WTC11 (cell line): ENCODE measurements at regions not wholly inside any gene's neighbourhood (a gene's known extent, or its start where the extent isn't known, plus 50 kb on each side); places are given as distances from the start of the nearest gene placed in this dataset.

Experiments used
- ATAC-seq: fragments of 200-7000 bp; cut with Tn5 transposase; 2 replicates; pipeline ENCODE4 v1.10.0; 2021; ENCODE audit warnings: mild to moderate bottlenecking, moderate library complexity
- CTCF ChIA-PET: fragments of 300-600 bp; sonication (Branson Sonifier 250); formaldehyde crosslinking; loops from one replicate; lab custom pipeline; 2021; ENCODE audit warnings: antibody characterized with exemption; lab: Charles Lee
- POLR2A ChIA-PET: fragments of 350-600 bp; sonication (Branson Sonifier 250); formaldehyde crosslinking; loops from one replicate; lab custom pipeline; 2021; ENCODE audit warnings: antibody characterized with exemption; lab: Charles Lee
- DNase-seq: peaks from one replicate; pipeline ENCODE4 v3.0.0; 2021; ENCODE audit warnings: low spot score
- H3K27ac Mint-ChIP-seq: 2 replicates; pipeline ENCODE4 v1.8.0; 2021; ENCODE audit warnings: mixed read lengths
- H3K27me3 Mint-ChIP-seq: 2 replicates; pipeline ENCODE4 v1.8.0; 2021; ENCODE audit warnings: low read depth, mild to moderate bottlenecking, moderate library complexity, mixed read lengths
- H3K36me3 Mint-ChIP-seq: 2 replicates; pipeline ENCODE4 v1.8.0; 2021; ENCODE audit warnings: mixed read lengths
- H3K4me1 Mint-ChIP-seq: 2 replicates; pipeline ENCODE4 v1.8.0; 2022; ENCODE audit warnings: mixed read lengths
- H3K4me3 Mint-ChIP-seq: 2 replicates; pipeline ENCODE4 v1.8.0; 2021; ENCODE audit warnings: mild to moderate bottlenecking, moderate library complexity, mixed read lengths
- H3K9me3 Mint-ChIP-seq: 2 replicates; pipeline ENCODE4 v1.8.0; 2021; ENCODE audit warnings: mixed read lengths
- ATF1 ChIP-seq: sonication (generic); formaldehyde crosslinking; IDR thresholded peaks from 2 replicates; pipeline ENCODE4 v1.8.1; 2023; ENCODE audit warnings: mild to moderate bottlenecking, moderate library complexity, missing genetic modification reagents
- CREB1 ChIP-seq: sonication (generic); formaldehyde crosslinking; IDR thresholded peaks from 2 replicates; pipeline ENCODE4 v1.8.0; 2023; ENCODE audit warnings: mild to moderate bottlenecking, missing genetic modification reagents
- EMX1 ChIP-seq: fragments of 250-450 bp; sonication (Bioruptor Pico); IDR thresholded peaks from 2 replicates; pipeline ENCODE4 v1.8.0; 2021; ENCODE audit warnings: mild to moderate bottlenecking
- FOXP1 ChIP-seq: sonication (generic); formaldehyde crosslinking; IDR thresholded peaks from 2 replicates; pipeline ENCODE4 v1.8.0; 2022; ENCODE audit warnings: missing genetic modification reagents, mild to moderate bottlenecking, moderate library complexity, borderline replicate concordance
- GTF2I ChIP-seq: fragments of 250-450 bp; sonication (Bioruptor Pico); conservative IDR thresholded peaks from 2 replicates; pipeline ENCODE4 v1.4.0; 2021; ENCODE audit warnings: mild to moderate bottlenecking
- JAZF1 ChIP-seq: fragments of 250-450 bp; sonication (Bioruptor Pico); IDR thresholded peaks from 2 replicates; pipeline ENCODE4 v1.9.0; 2021; ENCODE audit warnings: moderate library complexity, mild to moderate bottlenecking, inconsistent platforms
- JUN ChIP-seq: sonication (generic); formaldehyde crosslinking; IDR thresholded peaks from 2 replicates; pipeline ENCODE4 v1.8.0; 2023; ENCODE audit warnings: mild to moderate bottlenecking, missing genetic modification reagents
- SMAD3 ChIP-seq: sonication (generic); formaldehyde crosslinking; IDR thresholded peaks from 2 replicates; pipeline ENCODE4 v1.8.0; 2022; ENCODE audit warnings: missing genetic modification reagents, mild to moderate bottlenecking, borderline replicate concordance
- SMAD4 ChIP-seq: sonication (generic); formaldehyde crosslinking; IDR thresholded peaks from 2 replicates; pipeline ENCODE4 v1.8.0; 2022; ENCODE audit warnings: mild to moderate bottlenecking, missing genetic modification reagents
- TEAD4 ChIP-seq: sonication (generic); formaldehyde crosslinking; IDR thresholded peaks from 2 replicates; pipeline ENCODE4 v1.8.0; 2022; ENCODE audit warnings: mild to moderate bottlenecking, missing genetic modification reagents
- TF ChIP-seq, protein P1 (sequence below): fragments of 250-450 bp; sonication (Bioruptor Pico); conservative IDR thresholded peaks from 2 replicates; pipeline ENCODE4 v1.9.0; 2021; ENCODE audit warnings: mild to moderate bottlenecking
- TF ChIP-seq, protein P2 (sequence below): sonication (generic); formaldehyde crosslinking; IDR thresholded peaks from 2 replicates; pipeline ENCODE4 v1.8.1; 2023; ENCODE audit warnings: mild to moderate bottlenecking, missing genetic modification reagents, borderline replicate concordance
- TF ChIP-seq, protein P3 (sequence below): sonication (generic); formaldehyde crosslinking; IDR thresholded peaks from 2 replicates; pipeline ENCODE4 v1.8.0; 2022; ENCODE audit warnings: missing genetic modification reagents
- TF ChIP-seq, protein P4 (sequence below): fragments of 250-450 bp; sonication (Bioruptor Pico); IDR thresholded peaks from 2 replicates; pipeline ENCODE4 v1.9.0; 2021; ENCODE audit warnings: mild to moderate bottlenecking
- TF ChIP-seq, protein P5 (sequence below): sonication (generic); formaldehyde crosslinking; IDR thresholded peaks from 2 replicates; pipeline ENCODE4 v1.8.1; 2023; ENCODE audit warnings: mild to moderate bottlenecking, missing genetic modification reagents
- TF ChIP-seq, protein P6 (sequence below): fragments of 200-600 bp; IDR thresholded peaks from 2 replicates; pipeline ENCODE4 v1.8.0; 2022; ENCODE audit warnings: antibody characterized with exemption
- TF ChIP-seq, protein P7 (sequence below): sonication (generic); formaldehyde crosslinking; IDR thresholded peaks from 2 replicates; pipeline ENCODE4 v1.8.1; 2023; ENCODE audit warnings: mild to moderate bottlenecking, missing genetic modification reagents, moderate library complexity

DNA sequence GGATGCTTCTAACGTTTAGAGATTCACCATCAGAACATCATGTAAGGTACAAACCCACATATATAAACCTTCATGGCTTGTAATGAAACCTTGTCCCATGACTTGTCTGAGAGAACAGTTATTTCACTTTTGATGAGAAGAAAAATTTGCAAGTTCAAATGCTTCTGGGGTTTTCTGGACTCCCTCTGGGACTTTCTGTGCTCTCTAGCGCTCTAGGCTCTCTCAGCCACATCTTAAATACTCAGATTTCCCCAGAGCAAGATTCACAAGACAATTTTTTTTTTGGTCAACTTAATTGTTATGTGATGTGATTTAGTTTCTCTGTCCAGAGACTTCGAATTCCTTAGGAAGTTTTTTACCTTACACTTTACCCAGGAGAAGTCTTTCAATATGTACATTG, 282.8 kb upstream of the EDNRB start (continued):
- TF ChIP-seq, protein P1, sequence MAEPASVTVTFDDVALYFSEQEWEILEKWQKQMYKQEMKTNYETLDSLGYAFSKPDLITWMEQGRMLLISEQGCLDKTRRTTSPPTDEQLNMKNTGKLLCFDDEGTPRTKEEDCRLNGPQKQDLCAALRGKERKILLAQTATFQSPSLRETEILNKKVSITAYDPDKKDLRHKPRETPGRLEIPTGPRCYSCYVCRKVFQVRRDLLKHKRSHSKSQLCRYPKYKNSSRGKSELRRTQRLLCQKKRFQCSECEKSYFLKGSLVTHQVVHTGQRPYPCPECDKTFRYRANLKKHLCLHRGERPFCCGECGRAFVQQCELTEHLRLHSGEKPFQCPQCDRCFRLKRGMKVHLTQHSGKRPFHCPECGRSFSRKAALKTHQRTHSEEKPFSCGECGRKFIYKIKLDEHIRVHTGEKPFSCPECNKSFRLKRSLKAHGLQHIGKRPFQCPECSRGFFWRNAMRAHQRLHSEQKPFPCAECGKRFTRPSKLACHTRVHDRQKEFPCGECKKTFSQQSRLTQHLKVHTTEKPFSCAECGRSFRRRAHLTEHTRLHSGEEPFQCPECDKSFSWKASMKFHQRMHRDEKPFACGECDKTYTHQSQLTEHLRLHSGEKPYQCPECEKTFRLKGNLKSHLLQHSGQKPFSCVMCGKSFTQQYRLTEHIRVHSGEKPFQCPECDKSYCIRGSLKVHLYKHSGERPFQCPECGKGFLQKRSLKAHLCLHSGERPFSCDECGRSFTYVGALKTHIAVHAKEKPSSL (CRISPR knock-in tag), result no peak

DNA sequence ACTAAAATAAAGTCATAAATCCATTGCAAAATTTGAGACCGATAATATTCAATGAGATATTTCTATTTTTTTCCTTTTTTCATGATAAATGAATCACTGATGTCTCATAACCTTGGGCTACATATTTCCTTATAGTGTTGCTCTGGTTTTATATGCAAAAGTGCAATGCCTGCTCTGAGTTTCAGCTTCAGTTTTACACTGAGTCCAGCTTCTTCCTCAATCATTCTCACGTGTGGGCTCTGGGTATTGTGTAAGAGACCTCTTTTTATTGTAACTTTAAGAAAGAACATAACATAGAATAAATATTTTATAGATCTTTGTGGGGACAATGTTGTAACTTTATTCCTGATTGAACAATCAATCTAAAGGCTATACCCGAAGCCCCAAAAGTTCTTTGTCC, 280.2 kb upstream of the EDNRB start:
- Mint-ChIP-seq H3K4me3 (no peak overlapping the region), H3K4me1 (peaks cover 7% of the 10 kb centered on the region), H3K9me3 (no peaks in the 10 kb centered on the region), H3K27ac (no peak overlapping the region), H3K27me3 (no peaks in the 10 kb centered on the region), H3K36me3 (no peaks in the 10 kb centered on the region)
- CTCF ChIA-PET, result no interaction called here
- POLR2A ChIA-PET, result no interaction called here
- ATAC-seq (no peak), DNase-seq (no peak)
- TF ChIP-seq, protein P2, sequence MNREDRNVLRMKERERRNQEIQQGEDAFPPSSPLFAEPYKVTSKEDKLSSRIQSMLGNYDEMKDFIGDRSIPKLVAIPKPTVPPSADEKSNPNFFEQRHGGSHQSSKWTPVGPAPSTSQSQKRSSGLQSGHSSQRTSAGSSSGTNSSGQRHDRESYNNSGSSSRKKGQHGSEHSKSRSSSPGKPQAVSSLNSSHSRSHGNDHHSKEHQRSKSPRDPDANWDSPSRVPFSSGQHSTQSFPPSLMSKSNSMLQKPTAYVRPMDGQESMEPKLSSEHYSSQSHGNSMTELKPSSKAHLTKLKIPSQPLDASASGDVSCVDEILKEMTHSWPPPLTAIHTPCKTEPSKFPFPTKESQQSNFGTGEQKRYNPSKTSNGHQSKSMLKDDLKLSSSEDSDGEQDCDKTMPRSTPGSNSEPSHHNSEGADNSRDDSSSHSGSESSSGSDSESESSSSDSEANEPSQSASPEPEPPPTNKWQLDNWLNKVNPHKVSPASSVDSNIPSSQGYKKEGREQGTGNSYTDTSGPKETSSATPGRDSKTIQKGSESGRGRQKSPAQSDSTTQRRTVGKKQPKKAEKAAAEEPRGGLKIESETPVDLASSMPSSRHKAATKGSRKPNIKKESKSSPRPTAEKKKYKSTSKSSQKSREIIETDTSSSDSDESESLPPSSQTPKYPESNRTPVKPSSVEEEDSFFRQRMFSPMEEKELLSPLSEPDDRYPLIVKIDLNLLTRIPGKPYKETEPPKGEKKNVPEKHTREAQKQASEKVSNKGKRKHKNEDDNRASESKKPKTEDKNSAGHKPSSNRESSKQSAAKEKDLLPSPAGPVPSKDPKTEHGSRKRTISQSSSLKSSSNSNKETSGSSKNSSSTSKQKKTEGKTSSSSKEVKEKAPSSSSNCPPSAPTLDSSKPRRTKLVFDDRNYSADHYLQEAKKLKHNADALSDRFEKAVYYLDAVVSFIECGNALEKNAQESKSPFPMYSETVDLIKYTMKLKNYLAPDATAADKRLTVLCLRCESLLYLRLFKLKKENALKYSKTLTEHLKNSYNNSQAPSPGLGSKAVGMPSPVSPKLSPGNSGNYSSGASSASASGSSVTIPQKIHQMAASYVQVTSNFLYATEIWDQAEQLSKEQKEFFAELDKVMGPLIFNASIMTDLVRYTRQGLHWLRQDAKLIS (CRISPR knock-in tag), result no peak
- no peak for TF ChIP-seq GTF2I (CRISPR knock-in tag)
- no peak for TF ChIP-seq SMAD4
- TF ChIP-seq, protein P3, sequence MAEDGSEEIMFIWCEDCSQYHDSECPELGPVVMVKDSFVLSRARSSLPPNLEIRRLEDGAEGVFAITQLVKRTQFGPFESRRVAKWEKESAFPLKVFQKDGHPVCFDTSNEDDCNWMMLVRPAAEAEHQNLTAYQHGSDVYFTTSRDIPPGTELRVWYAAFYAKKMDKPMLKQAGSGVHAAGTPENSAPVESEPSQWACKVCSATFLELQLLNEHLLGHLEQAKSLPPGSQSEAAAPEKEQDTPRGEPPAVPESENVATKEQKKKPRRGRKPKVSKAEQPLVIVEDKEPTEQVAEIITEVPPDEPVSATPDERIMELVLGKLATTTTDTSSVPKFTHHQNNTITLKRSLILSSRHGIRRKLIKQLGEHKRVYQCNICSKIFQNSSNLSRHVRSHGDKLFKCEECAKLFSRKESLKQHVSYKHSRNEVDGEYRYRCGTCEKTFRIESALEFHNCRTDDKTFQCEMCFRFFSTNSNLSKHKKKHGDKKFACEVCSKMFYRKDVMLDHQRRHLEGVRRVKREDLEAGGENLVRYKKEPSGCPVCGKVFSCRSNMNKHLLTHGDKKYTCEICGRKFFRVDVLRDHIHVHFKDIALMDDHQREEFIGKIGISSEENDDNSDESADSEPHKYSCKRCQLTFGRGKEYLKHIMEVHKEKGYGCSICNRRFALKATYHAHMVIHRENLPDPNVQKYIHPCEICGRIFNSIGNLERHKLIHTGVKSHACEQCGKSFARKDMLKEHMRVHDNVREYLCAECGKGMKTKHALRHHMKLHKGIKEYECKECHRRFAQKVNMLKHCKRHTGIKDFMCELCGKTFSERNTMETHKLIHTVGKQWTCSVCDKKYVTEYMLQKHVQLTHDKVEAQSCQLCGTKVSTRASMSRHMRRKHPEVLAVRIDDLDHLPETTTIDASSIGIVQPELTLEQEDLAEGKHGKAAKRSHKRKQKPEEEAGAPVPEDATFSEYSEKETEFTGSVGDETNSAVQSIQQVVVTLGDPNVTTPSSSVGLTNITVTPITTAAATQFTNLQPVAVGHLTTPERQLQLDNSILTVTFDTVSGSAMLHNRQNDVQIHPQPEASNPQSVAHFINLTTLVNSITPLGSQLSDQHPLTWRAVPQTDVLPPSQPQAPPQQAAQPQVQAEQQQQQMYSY (CRISPR knock-in tag), result no peak
- TF ChIP-seq, protein P4, sequence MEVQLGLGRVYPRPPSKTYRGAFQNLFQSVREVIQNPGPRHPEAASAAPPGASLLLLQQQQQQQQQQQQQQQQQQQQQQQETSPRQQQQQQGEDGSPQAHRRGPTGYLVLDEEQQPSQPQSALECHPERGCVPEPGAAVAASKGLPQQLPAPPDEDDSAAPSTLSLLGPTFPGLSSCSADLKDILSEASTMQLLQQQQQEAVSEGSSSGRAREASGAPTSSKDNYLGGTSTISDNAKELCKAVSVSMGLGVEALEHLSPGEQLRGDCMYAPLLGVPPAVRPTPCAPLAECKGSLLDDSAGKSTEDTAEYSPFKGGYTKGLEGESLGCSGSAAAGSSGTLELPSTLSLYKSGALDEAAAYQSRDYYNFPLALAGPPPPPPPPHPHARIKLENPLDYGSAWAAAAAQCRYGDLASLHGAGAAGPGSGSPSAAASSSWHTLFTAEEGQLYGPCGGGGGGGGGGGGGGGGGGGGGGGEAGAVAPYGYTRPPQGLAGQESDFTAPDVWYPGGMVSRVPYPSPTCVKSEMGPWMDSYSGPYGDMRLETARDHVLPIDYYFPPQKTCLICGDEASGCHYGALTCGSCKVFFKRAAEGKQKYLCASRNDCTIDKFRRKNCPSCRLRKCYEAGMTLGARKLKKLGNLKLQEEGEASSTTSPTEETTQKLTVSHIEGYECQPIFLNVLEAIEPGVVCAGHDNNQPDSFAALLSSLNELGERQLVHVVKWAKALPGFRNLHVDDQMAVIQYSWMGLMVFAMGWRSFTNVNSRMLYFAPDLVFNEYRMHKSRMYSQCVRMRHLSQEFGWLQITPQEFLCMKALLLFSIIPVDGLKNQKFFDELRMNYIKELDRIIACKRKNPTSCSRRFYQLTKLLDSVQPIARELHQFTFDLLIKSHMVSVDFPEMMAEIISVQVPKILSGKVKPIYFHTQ (CRISPR knock-in tag), result no peak
- TF ChIP-seq, protein P5, sequence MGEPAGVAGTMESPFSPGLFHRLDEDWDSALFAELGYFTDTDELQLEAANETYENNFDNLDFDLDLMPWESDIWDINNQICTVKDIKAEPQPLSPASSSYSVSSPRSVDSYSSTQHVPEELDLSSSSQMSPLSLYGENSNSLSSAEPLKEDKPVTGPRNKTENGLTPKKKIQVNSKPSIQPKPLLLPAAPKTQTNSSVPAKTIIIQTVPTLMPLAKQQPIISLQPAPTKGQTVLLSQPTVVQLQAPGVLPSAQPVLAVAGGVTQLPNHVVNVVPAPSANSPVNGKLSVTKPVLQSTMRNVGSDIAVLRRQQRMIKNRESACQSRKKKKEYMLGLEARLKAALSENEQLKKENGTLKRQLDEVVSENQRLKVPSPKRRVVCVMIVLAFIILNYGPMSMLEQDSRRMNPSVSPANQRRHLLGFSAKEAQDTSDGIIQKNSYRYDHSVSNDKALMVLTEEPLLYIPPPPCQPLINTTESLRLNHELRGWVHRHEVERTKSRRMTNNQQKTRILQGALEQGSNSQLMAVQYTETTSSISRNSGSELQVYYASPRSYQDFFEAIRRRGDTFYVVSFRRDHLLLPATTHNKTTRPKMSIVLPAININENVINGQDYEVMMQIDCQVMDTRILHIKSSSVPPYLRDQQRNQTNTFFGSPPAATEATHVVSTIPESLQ (CRISPR knock-in tag), result no peak
- no peak for TF ChIP-seq FOXP1
- TF ChIP-seq, protein P6, sequence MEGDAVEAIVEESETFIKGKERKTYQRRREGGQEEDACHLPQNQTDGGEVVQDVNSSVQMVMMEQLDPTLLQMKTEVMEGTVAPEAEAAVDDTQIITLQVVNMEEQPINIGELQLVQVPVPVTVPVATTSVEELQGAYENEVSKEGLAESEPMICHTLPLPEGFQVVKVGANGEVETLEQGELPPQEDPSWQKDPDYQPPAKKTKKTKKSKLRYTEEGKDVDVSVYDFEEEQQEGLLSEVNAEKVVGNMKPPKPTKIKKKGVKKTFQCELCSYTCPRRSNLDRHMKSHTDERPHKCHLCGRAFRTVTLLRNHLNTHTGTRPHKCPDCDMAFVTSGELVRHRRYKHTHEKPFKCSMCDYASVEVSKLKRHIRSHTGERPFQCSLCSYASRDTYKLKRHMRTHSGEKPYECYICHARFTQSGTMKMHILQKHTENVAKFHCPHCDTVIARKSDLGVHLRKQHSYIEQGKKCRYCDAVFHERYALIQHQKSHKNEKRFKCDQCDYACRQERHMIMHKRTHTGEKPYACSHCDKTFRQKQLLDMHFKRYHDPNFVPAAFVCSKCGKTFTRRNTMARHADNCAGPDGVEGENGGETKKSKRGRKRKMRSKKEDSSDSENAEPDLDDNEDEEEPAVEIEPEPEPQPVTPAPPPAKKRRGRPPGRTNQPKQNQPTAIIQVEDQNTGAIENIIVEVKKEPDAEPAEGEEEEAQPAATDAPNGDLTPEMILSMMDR, result no peak
- no peak for TF ChIP-seq EMX1 (CRISPR knock-in tag)
- TF ChIP-seq TEAD4 (CRISPR knock-in tag), result no peak
- no peak for TF ChIP-seq JUN (CRISPR knock-in tag)
- TF ChIP-seq, protein P7, sequence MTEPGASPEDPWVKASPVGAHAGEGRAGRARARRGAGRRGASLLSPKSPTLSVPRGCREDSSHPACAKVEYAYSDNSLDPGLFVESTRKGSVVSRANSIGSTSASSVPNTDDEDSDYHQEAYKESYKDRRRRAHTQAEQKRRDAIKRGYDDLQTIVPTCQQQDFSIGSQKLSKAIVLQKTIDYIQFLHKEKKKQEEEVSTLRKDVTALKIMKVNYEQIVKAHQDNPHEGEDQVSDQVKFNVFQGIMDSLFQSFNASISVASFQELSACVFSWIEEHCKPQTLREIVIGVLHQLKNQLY, result no peak
- TF ChIP-seq SMAD3 (CRISPR knock-in tag), result no peak
- TF ChIP-seq ATF1 (CRISPR knock-in tag), result no peak
- no peak for TF ChIP-seq CREB1
- no peak for TF ChIP-seq JAZF1 (CRISPR knock-in tag)
